Heart right ventricle (tissue), 16 donors: ENCODE measurements at regions not wholly inside any gene's neighbourhood (a gene's known extent, or its start where the extent isn't known, plus 50 kb on each side); places are given as distances from the start of the nearest gene placed in this dataset.

Source experiments
- ATAC-seq, 8 donors: fragments of 200-7000 bp; cut with Tn5 transposase; one replicate each; pipeline ENCODE4 v1.9.1; 2020; ENCODE audit warnings: mild to moderate bottlenecking in 8 of 8, moderate library complexity in 8 of 8, moderate number of reproducible peaks in 1 of 8
- DNase-seq, 2 donors: peaks; one replicate each; pipeline ENCODE4 v3.0.0-alpha.2; 2020
- H3K27ac ChIP-seq, 10 donors: fragments of 200-600 bp; sonication (generic) in 2 of 10; one replicate each; pipeline versions ENCODE4 v1.5.0 to v1.8.0; 2020 to 2022; ENCODE audit warnings: mild to moderate bottlenecking in 3 of 10
- H3K27me3 ChIP-seq, 7 donors: fragments of 200-600 bp; one replicate each; pipeline ENCODE4 v1.8.0; 2021 to 2022; ENCODE audit warnings: mild to moderate bottlenecking in 2 of 7
- H3K36me3 ChIP-seq, 9 donors: fragments of 200-600 bp; sonication (generic) in 1 of 9; one replicate each; pipeline versions ENCODE4 v1.5.0 to v1.8.0; 2020 to 2022; ENCODE audit warnings: mild to moderate bottlenecking in 2 of 9
- H3K4me1 ChIP-seq, 9 donors: fragments of 200-600 bp; sonication (generic) in 1 of 9; one replicate each; pipeline versions ENCODE4 v1.5.0 to v1.8.0; 2020 to 2022; ENCODE audit warnings: mild to moderate bottlenecking in 4 of 9
- H3K4me3 ChIP-seq, 10 donors: fragments of 200-600 bp; sonication (generic) in 2 of 10; one replicate each; pipeline versions ENCODE4 v1.5.0 to v1.8.0; 2020 to 2022; ENCODE audit warnings: mild to moderate bottlenecking in 7 of 10, moderate library complexity in 2 of 10
- H3K9me3 ChIP-seq, 11 donors: fragments of 200-600 bp in 10 of 11; sonication (generic) in 2 of 11; one replicate each; pipeline versions ENCODE4 v1.5.0 to v1.8.0; 2013 to 2022; ENCODE audit warnings: mild to moderate bottlenecking in 2 of 11, control low read depth in 1 of 11, moderate library complexity in 1 of 11
- CTCF ChIP-seq, 9 donors: fragments of 200-600 bp; sonication (generic) in 2 of 9; IDR thresholded peaks; one replicate each; pipeline versions ENCODE4 v1.5.0 to v1.8.0; 2021 to 2022; ENCODE audit warnings: antibody characterized with exemption in 9 of 9, mild to moderate bottlenecking in 5 of 9, moderate library complexity in 1 of 9
- WGBS, 2 donors: extraction: QIAGEN DNeasy Blood & Tissue Kit; methylation state at CpG; one replicate each; pipeline ENCODE4 v1.1.7; 2013; ENCODE audit warnings: inconsistent platforms in 1 of 2; 5-methylcytosine and 5-hydroxymethylcytosine counted together
- intact Hi-C, 10 donors: fragments of 100-400 bp; cut with DNase I; formaldehyde crosslinking; loops; one replicate each; pipeline versions ENCODE4 v1.11.1 to v1.14.2; 2022
- donor health status: Arrhythmogenic right ventricular cardiomyopathy.
- donor health status: ischemic (EF 13 %, LVEDD 7.1; RV severe dilation, severe dysfunction).
- donor health status: healthy with polysubstance abuse.
- donor health status: DM: no; HTN: yes; CAD: no.
- donor health status: DM: no; HTN: no; CAD: no.
- donor health status: ischemic (EF 25% LVEDD 6.9; RV normal size, moderate dysfunction).
- donor health status: ischemic (EF 25% LVEDD 5.7; RV mildly dilated, moderate dysfunction).
- donor health status: healthy.
- donor health status: DM: yes; HTN: yes; CAD: no.
- donor health status: Ischemic cardiomyopathy.
- donor health status: ischemic (EF 35%, LVEDD 5.7; RV mildly dilated, moderate dysfunction).
- donor health status: nonischemic (EF 11% LVEDD 7.7; RV severe dilation, severe dysfunction).
- donor health status: DM: yes; HTN: yes; CAD: no.
- donor health status: PGD.
- donor health status: ischemic (EF 29% LVEDD 5.4; RV normal size, mild dysfunction).
- donor health status: nonischemic (EF 23%, LVEDD 6.1; RV moderate dilation, normal function).

DNA sequence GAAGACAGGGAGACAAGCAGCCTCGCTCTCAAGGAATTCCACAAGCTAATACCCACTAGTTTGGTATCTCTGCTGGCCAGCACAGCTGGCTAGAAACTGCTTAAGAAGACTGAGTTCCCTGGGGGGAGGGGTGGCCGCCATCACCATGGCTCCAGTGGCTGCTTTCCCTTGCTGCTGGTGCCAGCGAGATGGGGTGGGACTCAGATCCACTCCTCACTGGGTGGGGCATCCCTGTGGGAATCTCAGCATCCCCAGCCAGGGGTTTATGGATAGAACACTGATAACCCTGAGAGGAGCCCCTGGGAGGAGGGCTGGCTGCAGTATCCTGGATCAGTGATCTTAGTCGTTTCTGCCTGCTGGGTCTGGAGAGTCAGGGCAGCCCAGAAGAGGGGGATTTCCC, 170.6 kb upstream of the MDGA2 start:
- Histone ChIP-seq H3K9me3 (peaks cover 0 to 41% (median 0%) of the 10 kb centered on the region in 11 donors), H3K4me1 (no peaks in the 10 kb centered on the region), H3K27ac (no peak overlapping the region), H3K27me3 (no peaks in the 10 kb centered on the region), H3K4me3 (no peak overlapping the region), H3K36me3 (no peaks in the 10 kb centered on the region)
- ATAC-seq, result no peak
- intact Hi-C loops, result no loop called here
- TF ChIP-seq CTCF (IDR thresholded peaks at IDR 0.05), result no peak
- WGBS, 2 donors, result 52 to 60% methylated on average over 4 of the region's 4 CpGs
- no peak for DNase-seq

GRCh38 chr14:47843236-47843635, 167.8 kb upstream of the MDGA2 start:
- H3K27me3 ChIP-seq, result no peaks in the 10 kb centered on the region
- no peaks in the 10 kb centered on the region for H3K4me1 ChIP-seq
- H3K9me3 ChIP-seq, result peaks cover 0 to 32% (median 0%) of the 10 kb centered on the region in 11 donors
- H3K4me3 ChIP-seq, result no peak overlapping the region
- WGBS, 2 donors, result 65 to 81% methylated on average over 2 of the region's 2 CpGs
- intact Hi-C loops, result no loop called here
- H3K27ac ChIP-seq, result no peak overlapping the region
- DNase-seq (no peak), ATAC-seq (no peak)
- no peak for TF ChIP-seq CTCF (IDR thresholded peaks at IDR 0.05)
- H3K36me3 ChIP-seq, result no peaks in the 10 kb centered on the region

- no peaks in the 10 kb centered on the region for H3K27me3 ChIP-seq
- no peaks in the 10 kb centered on the region for H3K4me1 ChIP-seq
- no peak for TF ChIP-seq CTCF (IDR thresholded peaks at IDR 0.05)
- H3K9me3 ChIP-seq, result peaks cover 0 to 19% (median 6%) of the 10 kb centered on the region in 11 donors
- H3K36me3 ChIP-seq, result no peaks in the 10 kb centered on the region
- intact Hi-C loops, result no loop called here
- H3K4me3 ChIP-seq, result no peak overlapping the region
- ATAC-seq (no peak), DNase-seq (no peak)
- no peak overlapping the region for H3K27ac ChIP-seq
Measured at GRCh38 chr14:47833011-47833410, 157.6 kb upstream of the MDGA2 start.

GRCh38 chr14:47826809-47827208, 151.4 kb upstream of the MDGA2 start:
- intact Hi-C loops, result no loop called here
- Histone ChIP-seq H3K9me3 (no peaks in the 10 kb centered on the region), H3K4me1 (no peaks in the 10 kb centered on the region), H3K27me3 (no peaks in the 10 kb centered on the region), H3K4me3 (no peak overlapping the region), H3K36me3 (no peaks in the 10 kb centered on the region), H3K27ac (no peak overlapping the region)
- TF ChIP-seq CTCF (IDR thresholded peaks at IDR 0.05), result no peak
- ATAC-seq (no peak), DNase-seq (no peak)
- WGBS, 2 donors, result 77 to 82% methylated on average over 2 of the region's 2 CpGs

DNA sequence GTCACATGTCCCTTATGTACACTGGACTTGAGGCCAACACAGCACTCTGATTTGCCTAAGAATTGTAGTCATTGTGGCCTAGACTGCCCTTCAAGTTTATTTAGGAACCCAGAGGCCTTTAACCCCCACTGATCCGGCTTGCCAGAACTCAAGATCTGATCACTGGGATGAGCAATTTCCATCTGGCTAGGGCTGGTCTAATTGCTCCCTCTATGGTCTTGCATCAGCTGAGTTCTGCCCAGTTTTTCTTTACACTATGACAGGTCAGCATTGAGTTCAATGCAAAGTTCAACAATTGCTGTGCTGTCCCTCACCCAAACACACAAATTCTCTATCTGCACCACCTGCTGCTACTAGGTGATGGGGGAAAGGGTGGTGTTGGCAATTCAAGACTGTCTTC, 146.9 kb upstream of the MDGA2 start:
- no peak for DNase-seq
- Histone ChIP-seq H3K27ac (no peak overlapping the region), H3K4me1 (no peaks in the 10 kb centered on the region), H3K9me3 (peaks cover 0 to 27% (median 2%) of the 10 kb centered on the region in 11 donors), H3K27me3 (no peaks in the 10 kb centered on the region), H3K4me3 (no peak overlapping the region), H3K36me3 (no peaks in the 10 kb centered on the region)
- no peak for ATAC-seq
- no peak for TF ChIP-seq CTCF (IDR thresholded peaks at IDR 0.05)
- intact Hi-C loops, result no loop called here
- 74 to 79% methylated on average over 1 of the region's 1 CpG for WGBS, 2 donors
